HG03565 (cell line): ENCODE measurements at regions not wholly inside any gene's neighbourhood (a gene's known extent, or its start where the extent isn't known, plus 50 kb on each side); places are given as distances from the start of the nearest gene placed in this dataset.
"Not testable (repeated sequence)": the region's sequence is repeated elsewhere in the genome, so short reads cannot be mapped to it uniquely, and the experiment has no call there.

Experiments
- ATAC-seq: cut with Tn5 transposase; IDR thresholded peaks from one replicate; pipeline ENCODE4 v1.9.1; 2021; ENCODE audit warnings: mild to moderate bottlenecking, moderate library complexity; ENCODE audit not compliant: unreplicated experiment

DNA sequence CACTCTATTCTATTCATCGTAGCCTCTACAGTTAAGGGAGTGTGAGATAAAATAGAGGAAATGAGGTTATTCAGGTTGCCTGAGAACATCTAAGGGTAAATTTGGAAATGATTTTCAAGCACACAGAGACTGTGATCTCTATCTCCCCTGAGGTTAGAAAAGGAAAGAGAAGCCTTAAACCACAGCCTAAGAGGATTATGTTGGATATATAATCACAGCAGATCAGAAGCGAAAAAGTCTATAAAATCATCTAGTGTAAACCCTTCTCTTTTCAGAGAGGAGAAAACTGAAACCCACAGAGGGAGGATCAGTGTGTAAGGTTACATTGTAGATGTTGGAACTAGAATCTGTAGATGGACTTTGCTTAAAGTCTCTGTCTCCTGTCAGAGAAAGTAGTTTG is 90.6 kb upstream of the SEMA3E start:
- ATAC-seq = no peak

DNA sequence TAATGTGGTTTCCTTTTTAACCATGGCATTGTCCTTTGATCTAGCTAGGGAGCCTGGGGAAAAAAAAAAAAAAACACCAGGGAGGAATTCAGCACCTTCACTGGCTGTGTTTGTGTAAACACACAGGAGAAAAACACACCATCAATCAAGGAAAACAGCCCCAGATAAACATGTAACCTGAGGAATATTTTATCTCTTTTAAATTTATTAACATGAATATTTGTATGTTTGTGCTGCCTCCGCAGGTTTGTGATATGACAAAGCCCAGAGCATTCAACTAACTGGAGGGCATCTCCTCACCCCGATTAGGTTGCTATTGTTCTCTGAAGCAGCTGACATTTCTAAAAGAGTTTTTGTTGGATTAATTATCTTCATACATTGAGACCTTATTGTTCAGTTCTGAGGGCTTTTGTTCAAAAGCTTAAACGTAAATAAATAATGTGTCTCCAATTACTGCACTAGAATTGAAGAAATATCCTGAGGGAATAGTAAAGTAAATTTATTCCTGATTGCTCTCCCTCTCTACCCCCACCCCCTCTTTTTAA is 89.4 kb upstream of the SEMA3E start:
- no peak for ATAC-seq

- no peak for ATAC-seq
Observed at GRCh38 chr7:83732305-83732704, 83.4 kb upstream of the SEMA3E start.

DNA sequence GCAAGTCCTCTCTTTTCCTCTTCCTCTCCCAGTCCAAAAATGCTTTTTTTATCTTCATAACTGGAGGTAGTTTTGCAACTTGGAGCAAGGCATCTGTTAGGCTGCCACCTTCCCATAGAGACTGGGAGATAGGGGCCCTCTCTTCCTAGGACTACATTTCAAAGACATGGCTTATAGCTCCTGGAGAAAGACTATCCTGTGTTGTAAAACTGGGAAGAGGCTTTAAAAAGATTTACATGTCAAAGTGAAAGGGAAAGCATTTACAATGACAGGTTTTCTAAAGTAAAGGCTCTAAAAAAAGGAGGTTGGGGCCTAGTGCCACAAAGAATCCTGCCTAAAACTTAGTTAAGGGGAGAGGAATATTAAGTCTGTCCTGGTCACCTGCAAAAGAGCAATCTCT is 82.2 kb upstream of the SEMA3E start:
- no peak for ATAC-seq

GRCh38 chr7:83716923-83717322 is 68.0 kb upstream of the SEMA3E start:
- not testable (repeated sequence) for ATAC-seq

GRCh38 chr7:83708531-83708930 is 59.6 kb upstream of the SEMA3E start:
- no peak for ATAC-seq

GRCh38 chr7:83704564-83704963 is 55.6 kb upstream of the SEMA3E start:
- no peak for ATAC-seq

DNA sequence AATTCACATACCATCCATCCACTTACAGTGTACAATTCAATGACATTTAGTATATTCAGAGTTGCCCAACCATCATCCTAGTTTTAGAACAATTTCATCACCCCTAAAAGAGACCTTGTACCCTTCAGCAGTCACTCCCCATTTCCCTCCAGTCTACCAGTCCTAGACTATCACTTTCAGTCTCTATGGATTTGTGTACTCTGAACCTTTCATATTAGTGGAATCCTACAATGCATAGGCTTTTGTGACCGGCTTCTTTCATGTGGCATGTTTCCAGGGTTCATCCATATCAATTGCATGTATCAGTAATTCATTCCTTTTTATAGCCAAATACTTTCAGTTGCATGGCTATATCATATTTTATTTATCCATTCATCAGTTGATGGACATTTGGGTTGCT is 53.5 kb upstream of the SEMA3E start:
- ATAC-seq = no peak

- no peak for ATAC-seq
Observed at GRCh38 chr7:83701736-83702135, 52.8 kb upstream of the SEMA3E start.
